NB4 (cell line): ENCODE measurements at regions not wholly inside any gene's neighbourhood (a gene's known extent, or its start where the extent isn't known, plus 50 kb on each side); places are given as distances from the start of the nearest gene placed in this dataset.
"Not testable (repeated sequence)": the region's sequence is repeated elsewhere in the genome, so short reads cannot be mapped to it uniquely, and the experiment has no call there.

Experiments
- CTCF ChIP-seq: IDR thresholded peaks from one replicate; pipeline ENCODE4 v1.5.1; 2012; ENCODE audit warnings: low read depth, low read length
- MAX ChIP-seq: IDR thresholded peaks from 2 replicates; pipeline ENCODE4 v1.6.1; 2011; ENCODE audit warnings: low read depth, low read length
- POLR2A ChIP-seq: IDR thresholded peaks from 2 replicates; pipeline ENCODE4 v1.6.1; 2011; ENCODE audit warnings: mild to moderate bottlenecking; ENCODE audit not compliant: insufficient read length; ENCODE audit errors: extremely low read depth

- not testable (repeated sequence) for TF ChIP-seq CTCF, POLR2A, MAX
Measured at GRCh38 chr20:29096695-29097094, 2160.8 kb upstream of the DEFB115 start.
